ENCODE measurements at regions not wholly inside any gene's neighbourhood (a gene's known extent, or its start where the extent isn't known, plus 50 kb on each side); places are given as distances from the start of the nearest gene placed in this dataset.

DNA sequence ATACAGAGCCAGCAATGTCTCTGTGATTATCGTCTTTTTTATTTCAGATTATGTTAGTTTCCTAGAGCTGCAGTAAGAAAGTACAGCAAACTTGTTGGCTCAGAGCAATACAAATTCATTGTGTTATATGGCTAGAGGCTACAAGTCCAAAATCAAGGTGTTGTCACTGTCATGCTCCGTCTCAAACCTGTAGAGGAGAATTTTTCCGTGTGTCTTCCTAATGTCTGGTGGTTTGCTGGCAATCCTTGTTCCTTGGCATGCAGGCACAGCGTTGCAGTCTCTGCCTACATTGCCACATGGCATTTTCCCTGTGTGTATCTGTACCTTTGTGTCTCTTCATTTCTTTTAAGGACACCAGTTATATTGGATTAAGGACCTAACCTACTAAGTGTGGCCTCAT, 244.4 kb downstream of the LRRIQ3 start:
- no peak for DNase-seq
- no peak overlapping the region for H3K4me3 ChIP-seq (ENCODE audit: low read depth, low read length)
- no peaks in the 10 kb centered on the region for H3K36me3 ChIP-seq
- H3K4me1 ChIP-seq = no peaks in the 10 kb centered on the region
- no peaks in the 10 kb centered on the region for H3K27me3 ChIP-seq
- H3K9me3 ChIP-seq = no peaks in the 10 kb centered on the region
- no peak for TF ChIP-seq CTCF (IDR thresholded peaks at IDR 0.05; ENCODE audit: low read depth, low read length)

- H3K4me1 ChIP-seq = no peaks in the 10 kb centered on the region
- H3K36me3 ChIP-seq = no peaks in the 10 kb centered on the region
- no peaks in the 10 kb centered on the region for H3K27me3 ChIP-seq
- TF ChIP-seq CTCF (IDR thresholded peaks at IDR 0.05; ENCODE audit: low read depth, low read length) = no peak
- no peak overlapping the region for H3K4me3 ChIP-seq (ENCODE audit: low read depth, low read length)
- no peak for DNase-seq
- H3K9me3 ChIP-seq = no peaks in the 10 kb centered on the region
Measured at GRCh38 chr1:73953186-73953585, 244.8 kb downstream of the LRRIQ3 start.

DNA sequence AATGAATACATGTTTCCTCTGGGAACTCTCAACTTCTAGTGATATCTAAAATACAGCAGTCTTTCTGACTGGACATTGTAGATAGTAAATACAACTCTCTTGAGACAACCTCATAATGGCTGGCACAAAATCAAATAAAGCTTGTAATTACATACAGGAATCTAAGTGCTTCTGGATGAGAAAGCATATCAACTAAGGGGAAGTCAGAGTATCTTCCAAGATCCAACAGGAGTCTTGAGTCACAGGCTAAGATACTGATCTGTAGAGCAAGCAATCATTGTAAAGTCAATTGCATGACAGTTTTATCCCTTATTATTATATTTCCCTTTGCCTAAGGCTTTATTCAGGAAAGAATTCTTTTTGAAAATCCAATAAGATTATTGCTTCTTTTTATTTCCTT, 249.9 kb downstream of the LRRIQ3 start:
- Histone ChIP-seq H3K4me3 (ENCODE audit: low read depth, low read length) (no peak overlapping the region), H3K4me1 (no peaks in the 10 kb centered on the region), H3K36me3 (no peaks in the 10 kb centered on the region), H3K9me3 (no peaks in the 10 kb centered on the region), H3K27me3 (no peaks in the 10 kb centered on the region)
- no peak for TF ChIP-seq CTCF (IDR thresholded peaks at IDR 0.05; ENCODE audit: low read depth, low read length)
- no peak for DNase-seq

DNA sequence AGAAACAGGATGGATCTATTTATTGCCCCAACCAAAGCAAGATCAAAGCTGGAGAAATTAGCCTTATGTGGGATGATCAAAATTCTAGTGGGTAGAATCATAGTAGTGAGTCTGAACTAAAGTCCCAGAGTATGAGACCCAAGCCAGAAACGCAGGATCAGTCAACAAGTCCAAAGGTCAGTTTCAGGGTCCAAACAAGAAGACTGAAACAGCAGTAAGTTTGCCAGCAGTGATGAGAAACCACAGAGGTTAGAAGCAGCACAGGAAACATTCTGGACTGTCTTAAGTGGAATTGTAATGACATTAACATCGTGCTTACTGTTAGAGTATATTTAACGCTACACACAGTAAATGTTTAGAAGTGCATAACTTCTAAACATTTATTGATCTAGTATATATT, 251.0 kb downstream of the LRRIQ3 start:
- no peak for TF ChIP-seq CTCF (IDR thresholded peaks at IDR 0.05; ENCODE audit: low read depth, low read length)
- Histone ChIP-seq H3K27me3 (no peaks in the 10 kb centered on the region), H3K9me3 (no peaks in the 10 kb centered on the region), H3K4me1 (no peaks in the 10 kb centered on the region), H3K4me3 (ENCODE audit: low read depth, low read length) (no peak overlapping the region), H3K36me3 (no peaks in the 10 kb centered on the region)
- DNase-seq = no peak

DNA sequence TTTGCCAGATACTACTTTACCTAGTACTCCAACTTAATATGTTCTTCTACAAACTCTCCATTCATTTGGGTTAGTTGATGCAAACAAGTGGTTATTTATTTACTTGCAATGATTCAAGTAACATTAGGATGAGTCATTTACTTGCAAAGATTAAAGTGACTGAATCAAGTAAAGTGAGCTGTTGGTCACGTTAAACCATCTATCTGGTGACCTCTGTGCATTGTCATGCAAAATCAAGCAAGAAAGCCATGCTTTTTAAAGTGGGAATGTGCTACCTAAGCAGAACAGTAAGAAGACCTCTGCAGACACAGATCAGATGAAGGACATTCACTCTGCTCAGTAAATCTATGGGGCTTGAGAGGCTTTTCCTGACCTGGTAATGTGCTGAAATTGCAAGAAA, 254.7 kb downstream of the LRRIQ3 start:
- Histone ChIP-seq H3K27me3 (no peaks in the 10 kb centered on the region), H3K4me3 (ENCODE audit: low read depth, low read length) (no peak overlapping the region), H3K9me3 (no peaks in the 10 kb centered on the region), H3K4me1 (no peaks in the 10 kb centered on the region), H3K36me3 (no peaks in the 10 kb centered on the region)
- DNase-seq = no peak
- TF ChIP-seq CTCF (IDR thresholded peaks at IDR 0.05; ENCODE audit: low read depth, low read length) = no peak

GRCh38 chr1:73930293-73930692, 267.7 kb downstream of the LRRIQ3 start:
- Histone ChIP-seq H3K9me3 (no peaks in the 10 kb centered on the region), H3K36me3 (no peaks in the 10 kb centered on the region), H3K4me1 (no peaks in the 10 kb centered on the region), H3K27me3 (no peaks in the 10 kb centered on the region), H3K4me3 (ENCODE audit: low read depth, low read length) (no peak overlapping the region)
- no peak for DNase-seq
- TF ChIP-seq CTCF (IDR thresholded peaks at IDR 0.05; ENCODE audit: low read depth, low read length) = no peak
